DND-41 (cell line): ENCODE measurements at regions not wholly inside any gene's neighbourhood (a gene's known extent, or its start where the extent isn't known, plus 50 kb on each side); places are given as distances from the start of the nearest gene placed in this dataset.
"Not testable (repeated sequence)": the region's sequence is repeated elsewhere in the genome, so short reads cannot be mapped to it uniquely, and the experiment has no call there.

Experiments used
- ATAC-seq: fragments of 200-7000 bp; cut with Tn5 transposase; 3 replicates; pipeline ENCODE4 v1.9.1; 2021; ENCODE audit warnings: low read depth; ENCODE audit not compliant: insufficient read depth
- DNase-seq: peaks from one replicate; pipeline ENCODE4 v3.0.0-alpha.2; 2020
- H2AFZ ChIP-seq: 2 replicates; pipeline ENCODE4 v1.6.0; 2012; ENCODE audit warnings: low read depth, low read length
- H3K27ac ChIP-seq: 2 replicates; pipeline ENCODE4 v1.5.1; 2012; ENCODE audit warnings: low read length, inconsistent platforms
- H3K27me3 ChIP-seq: fragments of 200-600 bp; sonication (generic); 2 replicates; pipeline ENCODE4 v1.6.0; 2012; ENCODE audit warnings: low read length, mild to moderate bottlenecking, inconsistent platforms; ENCODE audit not compliant: insufficient read depth, poor library complexity
- H3K36me3 ChIP-seq: 2 replicates; pipeline ENCODE4 v1.5.1; 2012; ENCODE audit warnings: low read length, inconsistent platforms; ENCODE audit not compliant: insufficient read depth
- H3K4me1 ChIP-seq: 2 replicates; pipeline ENCODE4 v1.5.1; 2012; ENCODE audit warnings: mild to moderate bottlenecking, low read length; ENCODE audit not compliant: insufficient read depth
- H3K4me2 ChIP-seq: 2 replicates; pipeline ENCODE4 v1.6.0; 2012; ENCODE audit warnings: mild to moderate bottlenecking, moderate library complexity, low read length, inconsistent platforms; ENCODE audit not compliant: insufficient read depth
- H3K4me3 ChIP-seq, 2 experiments: fragments of 200-600 bp in 1 of 2; shearing (Covaris generic) in 1 of 2; 2 replicates each; pipeline ENCODE4 v1.5.1; 2012 to 2016; ENCODE audit warnings: inconsistent platforms in 2 of 2, low read length in 2 of 2, mild to moderate bottlenecking in 2 of 2, low read depth in 1 of 2, moderate library complexity in 1 of 2
- H3K79me2 ChIP-seq: 2 replicates; pipeline ENCODE4 v1.6.0; 2012; ENCODE audit warnings: low read length, inconsistent platforms; ENCODE audit not compliant: insufficient read depth
- H3K9ac ChIP-seq: 2 replicates; pipeline ENCODE4 v1.6.0; 2012; ENCODE audit warnings: low read depth, mild to moderate bottlenecking, inconsistent platforms, low read length, moderate library complexity
- H3K9me3 ChIP-seq: 2 replicates; pipeline ENCODE4 v1.5.1; 2012; ENCODE audit warnings: low read length, moderate library complexity, mild to moderate bottlenecking, inconsistent platforms; ENCODE audit not compliant: insufficient read depth, severe bottlenecking
- H4K20me1 ChIP-seq: 2 replicates; pipeline ENCODE4 v1.6.0; 2012; ENCODE audit warnings: low read length; ENCODE audit not compliant: insufficient read depth
- CTCF ChIP-seq: IDR thresholded peaks from 2 replicates; pipeline ENCODE4 v1.5.1; 2012; ENCODE audit warnings: borderline replicate concordance, low read length, moderate library complexity, mild to moderate bottlenecking; ENCODE audit not compliant: poor library complexity, severe bottlenecking; ENCODE audit errors: extremely low read depth
- EZH2 ChIP-seq: IDR thresholded peaks from 3 replicates; pipeline ENCODE4 v1.6.1; 2012; ENCODE audit warnings: borderline replicate concordance, low read depth, mild to moderate bottlenecking, moderate library complexity, low read length, inconsistent platforms; ENCODE audit not compliant: severe bottlenecking

GRCh38 chr5:25286319-25286718 is 641.5 kb upstream of the CDH10 start:
- no peak overlapping the region for H2AFZ ChIP-seq
- DNase-seq (no peak), ATAC-seq (no peak)
- no peak overlapping the region for H3K9ac ChIP-seq
- H3K4me1 ChIP-seq: no peaks in the 10 kb centered on the region
- no peaks in the 10 kb centered on the region for H3K9me3 ChIP-seq
- no peaks in the 10 kb centered on the region for H4K20me1 ChIP-seq
- no peak overlapping the region for H3K4me3 ChIP-seq
- H3K27ac ChIP-seq: no peak overlapping the region
- no peak overlapping the region for H3K4me2 ChIP-seq
- no peaks in the 10 kb centered on the region for H3K36me3 ChIP-seq
- no peak for TF ChIP-seq EZH2
- TF ChIP-seq CTCF: no peak
- no peaks in the 10 kb centered on the region for H3K27me3 ChIP-seq
- no peaks in the 10 kb centered on the region for H3K79me2 ChIP-seq

DNA sequence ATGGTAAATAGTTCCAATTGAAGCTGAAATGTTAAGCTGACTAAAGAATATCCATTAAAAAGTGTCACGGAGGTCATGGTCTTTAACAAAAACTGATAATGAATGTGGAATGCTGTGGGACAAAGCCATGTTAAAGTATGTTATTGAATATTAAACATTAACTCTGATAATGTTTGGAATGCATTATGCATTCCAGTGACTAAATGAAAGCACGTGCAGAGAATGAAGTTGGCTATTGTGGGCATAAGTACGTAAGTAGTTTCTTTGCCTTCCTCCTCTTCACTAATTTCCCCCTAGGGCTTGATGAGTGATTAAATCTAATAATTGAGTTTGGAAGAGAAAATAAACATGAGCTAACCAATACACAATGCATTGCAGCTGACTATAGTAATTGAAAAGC is 640.4 kb upstream of the CDH10 start:
- Histone ChIP-seq H3K27me3 (no peaks in the 10 kb centered on the region), H3K27ac (no peak overlapping the region), H3K79me2 (no peaks in the 10 kb centered on the region), H3K9me3 (no peaks in the 10 kb centered on the region), H4K20me1 (no peaks in the 10 kb centered on the region), H2AFZ (no peak overlapping the region), H3K4me3 (no peak overlapping the region), H3K36me3 (no peaks in the 10 kb centered on the region), H3K9ac (no peak overlapping the region), H3K4me2 (no peak overlapping the region), H3K4me1 (no peaks in the 10 kb centered on the region)
- ATAC-seq: no peak
- no peak for DNase-seq
- no peak for TF ChIP-seq EZH2
- no peak for TF ChIP-seq CTCF

- not testable (repeated sequence) for H4K20me1 ChIP-seq, H3K36me3 ChIP-seq, DNase-seq, H3K27me3 ChIP-seq, H3K79me2 ChIP-seq, H3K4me2 ChIP-seq, H3K27ac ChIP-seq, H3K4me1 ChIP-seq, H3K9me3 ChIP-seq, ATAC-seq, H2AFZ ChIP-seq, H3K9ac ChIP-seq, H3K4me3 ChIP-seq
Observed at GRCh38 chr5:25263507-25263906, 618.7 kb upstream of the CDH10 start.

DNA sequence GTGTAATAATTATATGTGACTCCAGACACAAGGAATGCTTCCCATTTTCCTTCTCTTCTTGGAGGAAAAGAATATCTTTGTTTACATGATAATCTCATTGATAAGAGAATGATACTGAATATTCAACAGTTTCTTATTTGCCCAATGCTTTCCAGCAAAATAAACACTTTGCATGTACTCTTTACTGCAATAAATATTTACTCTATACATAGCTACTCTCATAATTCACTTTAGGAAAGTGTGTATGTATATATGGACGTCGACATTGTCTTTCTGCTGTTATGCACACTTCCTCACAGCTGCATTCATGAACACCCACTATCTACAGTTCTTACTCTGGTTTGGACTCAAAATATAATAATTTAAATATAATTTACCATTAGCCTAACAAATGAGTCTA is 617.4 kb upstream of the CDH10 start:
- TF ChIP-seq EZH2: no peak
- TF ChIP-seq CTCF: no peak
- H3K9ac ChIP-seq: no peak overlapping the region
- H3K27me3 ChIP-seq: no peaks in the 10 kb centered on the region
- no peak overlapping the region for H3K27ac ChIP-seq
- no peak overlapping the region for H3K4me3 ChIP-seq
- no peak overlapping the region for H3K4me2 ChIP-seq
- ATAC-seq (no peak), DNase-seq (no peak)
- H3K9me3 ChIP-seq: no peaks in the 10 kb centered on the region
- H2AFZ ChIP-seq: no peak overlapping the region
- H4K20me1 ChIP-seq: no peaks in the 10 kb centered on the region
- H3K36me3 ChIP-seq: no peaks in the 10 kb centered on the region
- H3K79me2 ChIP-seq: no peaks in the 10 kb centered on the region
- no peaks in the 10 kb centered on the region for H3K4me1 ChIP-seq
